A673 (cell line): ENCODE measurements at regions not wholly inside any gene's neighbourhood (a gene's known extent, or its start where the extent isn't known, plus 50 kb on each side); places are given as distances from the start of the nearest gene placed in this dataset.

Experiments used
- EZH2 ChIP-seq: fragments of 200-600 bp; sonication (generic); IDR thresholded peaks from 2 replicates; pipeline ENCODE4 v1.6.1; 2017; ENCODE audit warnings: borderline replicate concordance, low read depth, mild to moderate bottlenecking, mixed read lengths, antibody characterized with exemption, low read length; ENCODE audit not compliant: poor library complexity, severe bottlenecking
- TF ChIP-seq, protein P1 (sequence below): fragments of 300-800, 200-600 bp; sonication (generic); conservative IDR thresholded peaks from 2 replicates; pipeline ENCODE4 v1.5.1; 2017; ENCODE audit warnings: low read depth, mild to moderate bottlenecking, antibody characterized with exemption, low read length, moderate library complexity, mixed read lengths

DNA sequence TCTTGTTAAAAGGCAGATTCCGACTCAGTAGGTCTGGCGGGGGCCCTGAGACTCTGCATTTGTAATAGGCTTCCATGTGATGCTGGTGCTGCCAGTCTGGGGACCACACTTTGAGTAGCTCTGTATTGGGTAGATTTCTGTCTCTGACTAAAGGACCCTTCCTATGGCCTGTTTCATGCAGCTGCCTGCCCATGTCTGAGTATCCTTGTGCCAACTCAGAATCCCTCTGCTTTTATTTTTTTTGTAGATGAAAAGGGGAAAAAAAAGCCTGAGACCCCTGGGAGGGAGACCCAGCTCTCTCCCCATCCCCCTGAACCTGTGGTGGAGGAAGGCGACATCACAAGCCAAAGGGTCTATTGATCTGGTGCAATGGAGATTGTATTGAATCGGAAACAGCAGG lies 81.9 kb downstream of the EBLN2 start:
- TF ChIP-seq, protein P1, sequence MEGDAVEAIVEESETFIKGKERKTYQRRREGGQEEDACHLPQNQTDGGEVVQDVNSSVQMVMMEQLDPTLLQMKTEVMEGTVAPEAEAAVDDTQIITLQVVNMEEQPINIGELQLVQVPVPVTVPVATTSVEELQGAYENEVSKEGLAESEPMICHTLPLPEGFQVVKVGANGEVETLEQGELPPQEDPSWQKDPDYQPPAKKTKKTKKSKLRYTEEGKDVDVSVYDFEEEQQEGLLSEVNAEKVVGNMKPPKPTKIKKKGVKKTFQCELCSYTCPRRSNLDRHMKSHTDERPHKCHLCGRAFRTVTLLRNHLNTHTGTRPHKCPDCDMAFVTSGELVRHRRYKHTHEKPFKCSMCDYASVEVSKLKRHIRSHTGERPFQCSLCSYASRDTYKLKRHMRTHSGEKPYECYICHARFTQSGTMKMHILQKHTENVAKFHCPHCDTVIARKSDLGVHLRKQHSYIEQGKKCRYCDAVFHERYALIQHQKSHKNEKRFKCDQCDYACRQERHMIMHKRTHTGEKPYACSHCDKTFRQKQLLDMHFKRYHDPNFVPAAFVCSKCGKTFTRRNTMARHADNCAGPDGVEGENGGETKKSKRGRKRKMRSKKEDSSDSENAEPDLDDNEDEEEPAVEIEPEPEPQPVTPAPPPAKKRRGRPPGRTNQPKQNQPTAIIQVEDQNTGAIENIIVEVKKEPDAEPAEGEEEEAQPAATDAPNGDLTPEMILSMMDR, result no peak
- TF ChIP-seq EZH2, result no peak
